RWPE2 (cell line): ENCODE measurements at regions not wholly inside any gene's neighbourhood (a gene's known extent, or its start where the extent isn't known, plus 50 kb on each side); places are given as distances from the start of the nearest gene placed in this dataset.

Experiments used
- ATAC-seq: fragments of 200-7000 bp; cut with Tn5 transposase; 3 replicates; pipeline ENCODE4 v1.9.1; 2021; ENCODE audit warnings: low read depth
- DNase-seq: peaks from one replicate; pipeline ENCODE4 v3.0.0-alpha.2; 2020; ENCODE audit warnings: low spot score
- H3K27ac ChIP-seq: fragments of 450-650 bp; 2 replicates; pipeline ENCODE4 v1.5.1; 2017; ENCODE audit warnings: mild to moderate bottlenecking; ENCODE audit not compliant: poor library complexity, severe bottlenecking
- H3K27me3 ChIP-seq: fragments of 250-450 bp; sonication (Bioruptor Pico); 2 replicates; pipeline ENCODE4 v1.5.1; 2021; ENCODE audit warnings: mild to moderate bottlenecking, moderate library complexity; ENCODE audit not compliant: insufficient read depth, poor library complexity, severe bottlenecking
- H3K36me3 ChIP-seq: fragments of 250-450 bp; sonication (Bioruptor Pico); 2 replicates; pipeline ENCODE4 v1.5.1; 2020; ENCODE audit warnings: low read depth, mild to moderate bottlenecking, moderate library complexity
- H3K4me1 ChIP-seq: fragments of 250-450 bp; sonication (Bioruptor Pico); 2 replicates; pipeline ENCODE4 v1.5.1; 2021; ENCODE audit warnings: mild to moderate bottlenecking, moderate library complexity; ENCODE audit not compliant: insufficient read depth, poor library complexity, severe bottlenecking
- H3K4me3 ChIP-seq: fragments of 250-450 bp; sonication (Bioruptor Pico); 2 replicates; pipeline ENCODE4 v1.5.1; 2021; ENCODE audit warnings: mild to moderate bottlenecking, moderate library complexity; ENCODE audit not compliant: severe bottlenecking
- H3K9me3 ChIP-seq: fragments of 250-450 bp; sonication (Bioruptor Pico); 2 replicates; pipeline ENCODE4 v1.5.1; 2021; ENCODE audit warnings: mild to moderate bottlenecking, moderate library complexity; ENCODE audit not compliant: severe bottlenecking
- TF ChIP-seq, protein P1 (sequence below): fragments of 450-650 bp; IDR thresholded peaks from one replicate; pipeline ENCODE4 v1.5.1; 2017; ENCODE audit warnings: mild to moderate bottlenecking, moderate library complexity; ENCODE audit not compliant: poor library complexity, severe bottlenecking

GRCh38 chr10:84696610-84697009, 368.2 kb downstream of the CCSER2 start:
- H3K27me3 ChIP-seq, result no peaks in the 10 kb centered on the region
- no peak overlapping the region for H3K4me3 ChIP-seq
- H3K4me1 ChIP-seq, result no peaks in the 10 kb centered on the region
- TF ChIP-seq, protein P1, sequence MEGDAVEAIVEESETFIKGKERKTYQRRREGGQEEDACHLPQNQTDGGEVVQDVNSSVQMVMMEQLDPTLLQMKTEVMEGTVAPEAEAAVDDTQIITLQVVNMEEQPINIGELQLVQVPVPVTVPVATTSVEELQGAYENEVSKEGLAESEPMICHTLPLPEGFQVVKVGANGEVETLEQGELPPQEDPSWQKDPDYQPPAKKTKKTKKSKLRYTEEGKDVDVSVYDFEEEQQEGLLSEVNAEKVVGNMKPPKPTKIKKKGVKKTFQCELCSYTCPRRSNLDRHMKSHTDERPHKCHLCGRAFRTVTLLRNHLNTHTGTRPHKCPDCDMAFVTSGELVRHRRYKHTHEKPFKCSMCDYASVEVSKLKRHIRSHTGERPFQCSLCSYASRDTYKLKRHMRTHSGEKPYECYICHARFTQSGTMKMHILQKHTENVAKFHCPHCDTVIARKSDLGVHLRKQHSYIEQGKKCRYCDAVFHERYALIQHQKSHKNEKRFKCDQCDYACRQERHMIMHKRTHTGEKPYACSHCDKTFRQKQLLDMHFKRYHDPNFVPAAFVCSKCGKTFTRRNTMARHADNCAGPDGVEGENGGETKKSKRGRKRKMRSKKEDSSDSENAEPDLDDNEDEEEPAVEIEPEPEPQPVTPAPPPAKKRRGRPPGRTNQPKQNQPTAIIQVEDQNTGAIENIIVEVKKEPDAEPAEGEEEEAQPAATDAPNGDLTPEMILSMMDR, result no peak
- ATAC-seq, result no peak
- H3K36me3 ChIP-seq, result no peaks in the 10 kb centered on the region
- no peaks in the 10 kb centered on the region for H3K9me3 ChIP-seq
- H3K27ac ChIP-seq, result no peak overlapping the region
- no peak for DNase-seq

GRCh38 chr10:84698989-84699388, 370.6 kb downstream of the CCSER2 start:
- TF ChIP-seq, protein P1, result no peak
- no peaks in the 10 kb centered on the region for H3K27me3 ChIP-seq
- no peaks in the 10 kb centered on the region for H3K9me3 ChIP-seq
- H3K4me3 ChIP-seq, result no peak overlapping the region
- no peak overlapping the region for H3K27ac ChIP-seq
- no peaks in the 10 kb centered on the region for H3K4me1 ChIP-seq
- DNase-seq (no peak), ATAC-seq (no peak)
- H3K36me3 ChIP-seq, result no peaks in the 10 kb centered on the region

DNA sequence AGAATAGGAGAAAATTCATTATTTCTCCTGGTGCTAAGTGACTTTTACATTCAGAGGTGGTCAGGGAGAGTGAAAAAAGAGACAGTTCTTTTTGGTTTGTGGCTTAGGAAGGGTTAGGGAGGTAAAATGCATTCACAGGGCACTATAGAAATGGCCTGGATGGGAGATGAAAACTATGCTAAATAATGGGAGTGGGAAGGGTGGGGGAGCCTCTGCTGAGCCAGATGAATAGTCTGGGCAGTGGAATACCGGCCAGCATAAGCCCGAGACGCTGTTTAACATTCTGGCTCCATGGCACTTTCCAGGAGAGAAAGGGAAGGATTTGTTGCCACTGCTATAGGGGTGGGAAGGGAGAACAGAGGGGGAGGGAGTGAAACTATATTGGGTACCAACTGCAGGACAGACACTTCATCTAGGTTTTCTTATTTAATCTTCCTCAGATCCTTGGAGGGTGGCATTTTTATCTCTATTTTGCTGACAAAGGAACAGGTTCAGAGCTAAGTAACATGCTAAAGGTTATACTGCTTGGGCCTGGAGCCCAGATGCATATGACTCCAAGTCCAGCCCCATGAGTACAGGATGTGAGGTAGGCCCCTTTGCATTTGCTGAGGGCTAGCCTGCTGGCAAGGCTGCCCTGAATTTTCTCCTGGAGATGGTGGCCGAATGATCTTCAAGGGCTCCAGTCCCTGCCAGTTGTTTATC, 372.4 kb downstream of the CCSER2 start:
- Histone ChIP-seq H3K36me3 (no peaks in the 10 kb centered on the region), H3K27ac (no peak overlapping the region), H3K9me3 (no peaks in the 10 kb centered on the region), H3K4me3 (no peak overlapping the region), H3K4me1 (no peaks in the 10 kb centered on the region), H3K27me3 (no peaks in the 10 kb centered on the region)
- TF ChIP-seq, protein P1, result no peak
- DNase-seq (no peak), ATAC-seq (no peak)

DNA sequence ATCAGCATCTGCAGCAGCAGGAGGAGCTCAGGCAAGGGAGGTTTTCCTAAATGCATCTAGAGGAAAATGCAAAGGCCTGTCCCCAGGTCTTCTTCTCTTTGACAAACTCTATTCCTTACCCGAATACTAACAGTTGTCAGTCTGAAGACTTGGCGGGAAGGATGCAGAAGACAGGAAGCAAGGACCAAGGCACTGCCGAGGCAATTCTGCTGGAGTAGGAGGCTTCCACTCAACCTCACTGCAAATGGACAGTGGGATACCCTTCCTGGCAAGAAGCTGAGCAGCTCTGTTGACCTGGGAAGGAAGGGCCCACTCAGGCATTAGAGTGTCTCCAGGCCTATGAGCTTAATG, 373.0 kb downstream of the CCSER2 start:
- DNase-seq (no peak), ATAC-seq (no peak)
- Histone ChIP-seq H3K27me3 (no peaks in the 10 kb centered on the region), H3K9me3 (no peaks in the 10 kb centered on the region), H3K36me3 (no peaks in the 10 kb centered on the region), H3K4me3 (no peak overlapping the region), H3K4me1 (no peaks in the 10 kb centered on the region), H3K27ac (no peak overlapping the region)
- TF ChIP-seq, protein P1, result no peak

DNA sequence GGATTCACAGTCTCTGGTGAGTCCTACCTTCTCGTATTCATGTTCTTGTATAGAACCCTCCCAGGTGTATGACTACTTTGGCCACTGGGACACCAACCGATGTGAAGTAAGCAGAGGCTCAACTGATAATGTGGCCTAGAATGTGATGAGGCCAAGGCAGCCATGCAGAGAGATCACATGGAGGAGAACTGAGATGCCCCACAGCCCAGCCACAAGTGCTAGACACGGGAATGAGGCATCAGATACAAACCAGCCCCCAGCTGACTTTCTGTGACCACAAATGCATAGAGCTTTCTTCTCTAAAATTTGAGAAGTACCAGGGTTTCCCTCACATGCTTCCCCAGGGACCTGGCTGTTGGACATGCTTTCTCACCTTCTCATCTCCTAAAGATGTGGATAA, 375.7 kb downstream of the CCSER2 start:
- H3K27me3 ChIP-seq, result no peaks in the 10 kb centered on the region
- no peaks in the 10 kb centered on the region for H3K4me1 ChIP-seq
- no peaks in the 10 kb centered on the region for H3K36me3 ChIP-seq
- H3K9me3 ChIP-seq, result no peaks in the 10 kb centered on the region
- ATAC-seq, result no peak
- no peak overlapping the region for H3K4me3 ChIP-seq
- TF ChIP-seq, protein P1, result no peak
- no peak overlapping the region for H3K27ac ChIP-seq
- DNase-seq, result no peak
